Lower leg skin (tissue), 4 donors: ENCODE measurements at regions not wholly inside any gene's neighbourhood (a gene's known extent, or its start where the extent isn't known, plus 50 kb on each side); places are given as distances from the start of the nearest gene placed in this dataset.
"Not testable (repeated sequence)": the region's sequence is repeated elsewhere in the genome, so short reads cannot be mapped to it uniquely, and the experiment has no call there.

Source experiments
- DNase-seq, 2 donors: peaks; one replicate each; pipeline ENCODE4 v3.0.0-alpha.2; 2019; ENCODE audit warnings: low spot score in 2 of 2
- H3K4me3 ChIP-seq: fragments of 200-600 bp; sonication (generic); 2 replicates; pipeline ENCODE4 v1.5.1; 2017; ENCODE audit warnings: mild to moderate bottlenecking, low read depth; ENCODE audit not compliant: poor library complexity, severe bottlenecking
- CTCF ChIP-seq, 3 donors: fragments of 450-650 bp; IDR thresholded peaks; one replicate each; pipeline ENCODE4 v1.5.1; 2016; ENCODE audit warnings: antibody characterized with exemption in 3 of 3, mild to moderate bottlenecking in 3 of 3, moderate library complexity in 2 of 3
- POLR2A ChIP-seq, 2 donors: fragments of 450-650 bp; IDR thresholded peaks; one replicate each; pipeline ENCODE4 v1.6.1; 2016 to 2017; ENCODE audit warnings: antibody characterized with exemption in 2 of 2, mild to moderate bottlenecking in 1 of 2, moderate library complexity in 1 of 2
- WGBS, 2 donors: methylation state at CpG; one replicate each; pipeline ENCODE4 v1.1.5; 2018; 5-methylcytosine and 5-hydroxymethylcytosine counted together
- intact Hi-C: fragments of 100-400 bp; cut with DNase I; formaldehyde crosslinking; loops from one replicate; pipeline ENCODE4 v1.15.0; 2023; ENCODE audit warnings: low total_unique reads

GRCh38 chr16:80894091-80894490 lies 89.7 kb upstream of the CDYL2 start:
- DNase-seq, result no peak
- TF ChIP-seq CTCF (IDR thresholded peaks at IDR 0.05) (no peak), POLR2A (IDR thresholded peaks at IDR 0.05) (no peak)
- no peak overlapping the region for H3K4me3 ChIP-seq
- intact Hi-C loops, result no loop called here
- WGBS, 2 donors, result 60 to 64% methylated on average over 3 of the region's 3 CpGs

GRCh38 chr16:80893686-80894085 lies 89.3 kb upstream of the CDYL2 start:
- DNase-seq, result no peak
- H3K4me3 ChIP-seq, result no peak overlapping the region
- intact Hi-C loops, result no loop called here
- TF ChIP-seq POLR2A (IDR thresholded peaks at IDR 0.05) (no peak), CTCF (IDR thresholded peaks at IDR 0.05) (no peak)
- WGBS, 2 donors, result 74 to 80% methylated on average over 6 of the region's 6 CpGs

- DNase-seq, intact Hi-C loops, H3K4me3 ChIP-seq: not testable (repeated sequence)
- WGBS, 2 donors, result 87 to 90% methylated on average over 10 of the region's 10 CpGs
Measured at GRCh38 chr16:80892395-80892794, 88.0 kb upstream of the CDYL2 start.

GRCh38 chr16:80889779-80890359 lies 85.5 kb upstream of the CDYL2 start:
- no peak overlapping the region for H3K4me3 ChIP-seq
- 81 to 86% methylated on average over 4 of the region's 4 CpGs for WGBS, 2 donors
- intact Hi-C loops, result no loop called here
- no peak for TF ChIP-seq POLR2A (IDR thresholded peaks at IDR 0.05)
- no peak for TF ChIP-seq CTCF (IDR thresholded peaks at IDR 0.05)
- no peak for DNase-seq

GRCh38 chr16:80887062-80887461 lies 82.7 kb upstream of the CDYL2 start:
- DNase-seq, result no peak
- WGBS, 2 donors, result 76 to 88% methylated on average over 3 of the region's 3 CpGs
- intact Hi-C loops, result no loop called here
- H3K4me3 ChIP-seq, result no peak overlapping the region
- TF ChIP-seq POLR2A (IDR thresholded peaks at IDR 0.05) (no peak), CTCF (IDR thresholded peaks at IDR 0.05) (no peak)

- no peak for TF ChIP-seq POLR2A (IDR thresholded peaks at IDR 0.05)
- TF ChIP-seq CTCF (IDR thresholded peaks at IDR 0.05), result no peak
- H3K4me3 ChIP-seq, result no peak overlapping the region
- intact Hi-C loops, result no loop called here
- WGBS, 2 donors, result 79 to 83% methylated on average over 5 of the region's 5 CpGs
- no peak for DNase-seq
Measured at GRCh38 chr16:80883816-80884215, 79.4 kb upstream of the CDYL2 start.
